Activated naive CD8-positive, alpha-beta T cell treated with anti-CD3 and anti-CD28 coated beads, Interleukin-2, amount 10 ng/mL, durations not matched to agents 7 days and 5 days (primary cell): ENCODE measurements at regions not wholly inside any gene's neighbourhood (a gene's known extent, or its start where the extent isn't known, plus 50 kb on each side); places are given as distances from the start of the nearest gene placed in this dataset.
"Not testable (repeated sequence)": the region's sequence is repeated elsewhere in the genome, so short reads cannot be mapped to it uniquely, and the experiment has no call there.

Experiments used
- ATAC-seq: fragments of 150-1000 bp; cut with Tn5 transposase; one replicate; pipeline ENCODE4 v1.10.0; 2021; ENCODE audit warnings: low read depth, moderate library complexity
- POLR2A ChIA-PET: fragments of 350-600 bp; sonication (Branson Sonifier 250); formaldehyde crosslinking; loops from one replicate; lab custom pipeline; 2021; ENCODE audit warnings: antibody characterized with exemption; lab: Charles Lee
- DNase-seq: peaks from one replicate; pipeline ENCODE4 v3.0.0; 2021
- H3K27ac Mint-ChIP-seq: one replicate; pipeline ENCODE4 v1.8.0; 2022; ENCODE audit warnings: mild to moderate bottlenecking, mixed read lengths
- H3K27me3 Mint-ChIP-seq: one replicate; pipeline ENCODE4 v1.8.0; 2022; ENCODE audit warnings: mild to moderate bottlenecking, moderate library complexity, mixed read lengths
- H3K36me3 Mint-ChIP-seq: one replicate; pipeline ENCODE4 v1.8.0; 2021; ENCODE audit warnings: mild to moderate bottlenecking, mixed read lengths
- H3K4me1 Mint-ChIP-seq: one replicate; pipeline ENCODE4 v1.8.0; 2021; ENCODE audit warnings: mixed read lengths
- H3K4me3 Mint-ChIP-seq: one replicate; pipeline ENCODE4 v1.8.0; 2022; ENCODE audit warnings: mild to moderate bottlenecking, moderate library complexity, mixed read lengths
- H3K9me3 Mint-ChIP-seq: one replicate; pipeline ENCODE4 v1.8.0; 2021; ENCODE audit warnings: mixed read lengths

- H3K4me1 Mint-ChIP-seq = no peaks in the 10 kb centered on the region
- ATAC-seq (no peak), DNase-seq (no peak)
- H3K36me3 Mint-ChIP-seq = no peaks in the 10 kb centered on the region
- H3K27ac Mint-ChIP-seq = no peak overlapping the region
- no peaks in the 10 kb centered on the region for H3K27me3 Mint-ChIP-seq
- H3K4me3 Mint-ChIP-seq = no peak overlapping the region
- POLR2A ChIA-PET = no interaction called here
- H3K9me3 Mint-ChIP-seq = no peaks in the 10 kb centered on the region
These were observed 101.2 kb upstream of the TRIM24 start for GRCh38 chr7:138358850-138359341.

GRCh38 chr7:138359870-138360559 is 100.0 kb upstream of the TRIM24 start:
- H3K9me3 Mint-ChIP-seq = no peaks in the 10 kb centered on the region
- POLR2A ChIA-PET = no interaction called here
- no peaks in the 10 kb centered on the region for H3K4me1 Mint-ChIP-seq
- no peaks in the 10 kb centered on the region for H3K27me3 Mint-ChIP-seq
- no peaks in the 10 kb centered on the region for H3K36me3 Mint-ChIP-seq
- H3K27ac Mint-ChIP-seq = no peak overlapping the region
- no peak overlapping the region for H3K4me3 Mint-ChIP-seq
- ATAC-seq (no peak), DNase-seq (no peak)

GRCh38 chr7:138363721-138364120 is 96.3 kb upstream of the TRIM24 start:
- Mint-ChIP-seq H3K4me3 (no peak overlapping the region), H3K4me1 (no peaks in the 10 kb centered on the region), H3K27me3 (no peaks in the 10 kb centered on the region), H3K27ac (no peak overlapping the region), H3K9me3 (no peaks in the 10 kb centered on the region), H3K36me3 (no peaks in the 10 kb centered on the region)
- POLR2A ChIA-PET = no interaction called here
- ATAC-seq = no peak
- no peak for DNase-seq

- H3K9me3 Mint-ChIP-seq, H3K4me3 Mint-ChIP-seq, H3K27me3 Mint-ChIP-seq, POLR2A ChIA-PET, H3K36me3 Mint-ChIP-seq, ATAC-seq, DNase-seq, H3K27ac Mint-ChIP-seq, H3K4me1 Mint-ChIP-seq: not testable (repeated sequence)
These were observed 93.9 kb upstream of the TRIM24 start for GRCh38 chr7:138366137-138366536.

- ATAC-seq, H3K27me3 Mint-ChIP-seq, H3K9me3 Mint-ChIP-seq, POLR2A ChIA-PET, H3K4me1 Mint-ChIP-seq, DNase-seq, H3K4me3 Mint-ChIP-seq, H3K27ac Mint-ChIP-seq, H3K36me3 Mint-ChIP-seq: not testable (repeated sequence)
These were observed 93.4 kb upstream of the TRIM24 start for GRCh38 chr7:138366676-138367075.

GRCh38 chr7:138369797-138370196 is 90.3 kb upstream of the TRIM24 start:
- no peak overlapping the region for H3K4me3 Mint-ChIP-seq
- H3K4me1 Mint-ChIP-seq = no peaks in the 10 kb centered on the region
- peaks cover 7% of the 10 kb centered on the region for H3K9me3 Mint-ChIP-seq
- POLR2A ChIA-PET = no interaction called here
- no peak overlapping the region for H3K27ac Mint-ChIP-seq
- no peaks in the 10 kb centered on the region for H3K36me3 Mint-ChIP-seq
- ATAC-seq (no peak), DNase-seq (no peak)
- no peaks in the 10 kb centered on the region for H3K27me3 Mint-ChIP-seq

GRCh38 chr7:138370956-138371355 is 89.1 kb upstream of the TRIM24 start:
- H3K27ac Mint-ChIP-seq = no peak overlapping the region
- POLR2A ChIA-PET = no interaction called here
- no peaks in the 10 kb centered on the region for H3K36me3 Mint-ChIP-seq
- peaks cover 7% of the 10 kb centered on the region for H3K9me3 Mint-ChIP-seq
- no peaks in the 10 kb centered on the region for H3K4me1 Mint-ChIP-seq
- ATAC-seq (no peak), DNase-seq (no peak)
- H3K4me3 Mint-ChIP-seq = no peak overlapping the region
- H3K27me3 Mint-ChIP-seq = no peaks in the 10 kb centered on the region

GRCh38 chr7:138374119-138374693 is 85.9 kb upstream of the TRIM24 start:
- peaks cover 4% of the 10 kb centered on the region for H3K9me3 Mint-ChIP-seq
- no peaks in the 10 kb centered on the region for H3K4me1 Mint-ChIP-seq
- H3K27ac Mint-ChIP-seq = no peak overlapping the region
- POLR2A ChIA-PET = no interaction called here
- ATAC-seq (no peak), DNase-seq (no peak)
- H3K36me3 Mint-ChIP-seq = no peaks in the 10 kb centered on the region
- H3K4me3 Mint-ChIP-seq = no peak overlapping the region
- no peaks in the 10 kb centered on the region for H3K27me3 Mint-ChIP-seq

- no peak for DNase-seq
- Mint-ChIP-seq H3K27me3 (no peaks in the 10 kb centered on the region), H3K36me3 (no peaks in the 10 kb centered on the region), H3K4me1 (no peaks in the 10 kb centered on the region), H3K9me3 (no peaks in the 10 kb centered on the region), H3K4me3 (no peak overlapping the region), H3K27ac (no peak overlapping the region)
- POLR2A ChIA-PET = no interaction called here
- ATAC-seq = no peak
These were observed 82.8 kb upstream of the TRIM24 start for GRCh38 chr7:138377306-138377705.

- no peak for DNase-seq
- POLR2A ChIA-PET = no interaction called here
- Mint-ChIP-seq H3K4me3 (no peak overlapping the region), H3K27me3 (no peaks in the 10 kb centered on the region), H3K9me3 (no peaks in the 10 kb centered on the region), H3K36me3 (no peaks in the 10 kb centered on the region), H3K4me1 (no peaks in the 10 kb centered on the region), H3K27ac (no peak overlapping the region)
- ATAC-seq = no peak
These were observed 81.1 kb upstream of the TRIM24 start for GRCh38 chr7:138378741-138379559.

GRCh38 chr7:138382862-138383565 is 77.0 kb upstream of the TRIM24 start:
- POLR2A ChIA-PET = no interaction called here
- no peak overlapping the region for H3K27ac Mint-ChIP-seq

GRCh38 chr7:138386821-138387220 is 73.2 kb upstream of the TRIM24 start:
- Mint-ChIP-seq H3K27me3 (no peaks in the 10 kb centered on the region), H3K9me3 (peaks cover 6% of the 10 kb centered on the region), H3K4me1 (no peaks in the 10 kb centered on the region), H3K27ac (no peak overlapping the region), H3K4me3 (no peak overlapping the region), H3K36me3 (no peaks in the 10 kb centered on the region)
- POLR2A ChIA-PET = no interaction called here
- DNase-seq = no peak
- ATAC-seq = no peak

More at GRCh38 chr7:138382862-138383565, 77.0 kb upstream of the TRIM24 start:
- H3K9me3 Mint-ChIP-seq = peaks cover under 1% of the 10 kb centered on the region
- no peaks in the 10 kb centered on the region for H3K4me1 Mint-ChIP-seq
- no peak for DNase-seq
- ATAC-seq = no peak
- no peaks in the 10 kb centered on the region for H3K27me3 Mint-ChIP-seq
- no peaks in the 10 kb centered on the region for H3K36me3 Mint-ChIP-seq
- H3K4me3 Mint-ChIP-seq = no peak overlapping the region

- ATAC-seq (no peak), DNase-seq (no peak)
- Mint-ChIP-seq H3K4me3 (no peak overlapping the region), H3K27me3 (no peaks in the 10 kb centered on the region), H3K9me3 (peaks cover 6% of the 10 kb centered on the region), H3K36me3 (no peaks in the 10 kb centered on the region), H3K27ac (no peak overlapping the region), H3K4me1 (no peaks in the 10 kb centered on the region)
- POLR2A ChIA-PET = no interaction called here
These were observed 72.1 kb upstream of the TRIM24 start for GRCh38 chr7:138387755-138388475.
